Mucosa of rectum (tissue), 2 donors: ENCODE measurements at regions not wholly inside any gene's neighbourhood (a gene's known extent, or its start where the extent isn't known, plus 50 kb on each side); places are given as distances from the start of the nearest gene placed in this dataset.
"Not testable (repeated sequence)": the region's sequence is repeated elsewhere in the genome, so short reads cannot be mapped to it uniquely, and the experiment has no call there.

Experiments
- H3K27ac ChIP-seq, 2 donors: one replicate each; pipeline ENCODE4 v1.7.0; 2013; ENCODE audit warnings: inconsistent platforms in 2 of 2, low read depth in 2 of 2, low read length in 2 of 2
- H3K27me3 ChIP-seq, 2 donors: one replicate each; pipeline ENCODE4 v1.7.0; 2013; ENCODE audit warnings: low read length in 2 of 2; ENCODE audit not compliant: control insufficient read depth in 2 of 2, insufficient read depth in 2 of 2
- H3K36me3 ChIP-seq, 2 donors: one replicate each; pipeline ENCODE4 v1.7.0; 2013; ENCODE audit warnings: low read length in 2 of 2; ENCODE audit not compliant: control insufficient read depth in 2 of 2, insufficient read depth in 2 of 2
- H3K4me1 ChIP-seq, 2 donors: one replicate each; pipeline ENCODE4 v1.7.0; 2013; ENCODE audit warnings: low read length in 2 of 2, mild to moderate bottlenecking in 1 of 2; ENCODE audit not compliant: control insufficient read depth in 2 of 2, insufficient read depth in 2 of 2
- H3K4me3 ChIP-seq, 2 donors: one replicate each; pipeline ENCODE4 v1.7.0; 2013; ENCODE audit warnings: low read length in 2 of 2
- H3K9ac ChIP-seq, 2 donors: one replicate each; pipeline ENCODE4 v1.7.0; 2013; ENCODE audit warnings: low read length in 2 of 2, low read depth in 1 of 2, mild to moderate bottlenecking in 1 of 2
- H3K9me3 ChIP-seq, 2 donors: one replicate each; pipeline ENCODE4 v1.7.0; 2013; ENCODE audit warnings: low read length in 2 of 2; ENCODE audit not compliant: control insufficient read depth in 2 of 2
- donor health status: healthy.
- donor health status: Normal muscosa, but diverticular disease.

DNA sequence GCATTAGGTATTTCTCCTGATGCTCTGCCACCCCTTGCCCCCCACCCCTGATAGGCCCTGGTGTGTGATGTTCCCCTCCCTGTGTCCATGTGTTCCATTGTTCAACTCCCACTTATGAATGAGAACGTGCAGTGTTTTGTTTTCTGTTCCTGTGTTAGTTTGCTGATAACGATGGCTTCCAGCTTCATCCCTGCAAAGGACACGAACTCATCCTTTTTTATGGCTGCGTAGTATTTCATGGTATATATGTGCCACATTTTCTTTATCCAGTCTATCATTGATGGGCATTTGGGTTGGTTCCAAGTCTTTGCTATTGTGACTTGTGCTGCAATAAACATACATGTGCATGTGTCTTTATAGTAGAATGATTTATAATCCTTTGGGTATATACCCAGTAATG is 109.7 kb upstream of the PITX1 start:
- not testable (repeated sequence) for H3K9me3 ChIP-seq, H3K27me3 ChIP-seq, H3K27ac ChIP-seq, H3K36me3 ChIP-seq, H3K9ac ChIP-seq, H3K4me3 ChIP-seq
- H3K4me1 ChIP-seq: peaks cover 13 to 14% of the 10 kb centered on the region in 2 donors

DNA sequence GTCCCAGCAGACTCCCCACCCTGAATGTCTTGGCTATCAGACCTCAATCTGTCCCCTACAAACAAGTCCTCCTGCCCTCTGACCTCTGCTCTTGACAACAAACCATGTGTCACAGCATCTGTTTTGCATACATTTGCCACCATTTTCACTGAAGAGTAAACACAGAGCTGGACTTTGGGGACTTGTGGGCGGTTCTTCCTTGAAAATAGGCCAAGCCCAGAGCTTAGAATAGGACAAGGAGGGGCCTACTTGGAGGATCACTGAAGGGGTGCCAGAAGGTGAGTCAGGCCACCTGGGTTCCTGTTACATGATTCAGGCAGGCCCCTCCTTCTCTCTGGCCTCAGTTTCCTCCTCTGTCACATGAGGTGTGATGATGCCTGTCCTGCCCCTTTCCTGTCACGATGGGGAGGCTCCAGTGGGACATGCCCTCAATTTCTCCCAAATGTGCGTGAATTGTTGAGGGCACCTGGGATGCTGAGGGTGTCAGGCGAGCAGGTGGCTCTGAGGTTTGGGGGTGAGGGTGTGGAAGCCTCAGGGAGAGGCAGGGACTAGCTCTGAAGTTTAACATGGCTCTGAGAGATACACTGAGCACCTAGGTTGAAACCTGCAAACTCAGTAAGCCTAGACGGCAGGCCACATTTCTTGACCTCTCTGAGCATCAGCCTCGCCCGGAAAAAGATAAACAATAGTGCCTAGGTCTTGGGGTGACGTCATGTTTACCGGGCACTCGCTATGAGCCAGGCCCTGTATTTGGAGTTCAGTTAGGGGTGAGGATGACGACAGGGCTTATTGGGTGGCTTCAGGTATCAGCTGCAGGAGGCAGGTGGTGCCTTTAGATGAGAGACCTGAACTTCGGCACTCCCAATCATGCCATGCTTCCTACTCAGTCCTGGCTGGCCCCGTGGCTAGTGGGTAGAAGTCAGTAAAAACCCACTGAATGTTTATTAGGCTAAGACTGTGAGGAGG is 107.6 kb upstream of the PITX1 start:
- H3K4me3 ChIP-seq: no peak overlapping the region
- peak overlapping the region; percentile 32 to 67 for H3K27ac ChIP-seq
- H3K9ac ChIP-seq: no peak overlapping the region
- H3K9me3 ChIP-seq: no peaks in the 10 kb centered on the region
- H3K27me3 ChIP-seq: no peaks in the 10 kb centered on the region
- H3K4me1 ChIP-seq: peaks cover 13 to 18% of the 10 kb centered on the region in 2 donors
- H3K36me3 ChIP-seq: no peaks in the 10 kb centered on the region

DNA sequence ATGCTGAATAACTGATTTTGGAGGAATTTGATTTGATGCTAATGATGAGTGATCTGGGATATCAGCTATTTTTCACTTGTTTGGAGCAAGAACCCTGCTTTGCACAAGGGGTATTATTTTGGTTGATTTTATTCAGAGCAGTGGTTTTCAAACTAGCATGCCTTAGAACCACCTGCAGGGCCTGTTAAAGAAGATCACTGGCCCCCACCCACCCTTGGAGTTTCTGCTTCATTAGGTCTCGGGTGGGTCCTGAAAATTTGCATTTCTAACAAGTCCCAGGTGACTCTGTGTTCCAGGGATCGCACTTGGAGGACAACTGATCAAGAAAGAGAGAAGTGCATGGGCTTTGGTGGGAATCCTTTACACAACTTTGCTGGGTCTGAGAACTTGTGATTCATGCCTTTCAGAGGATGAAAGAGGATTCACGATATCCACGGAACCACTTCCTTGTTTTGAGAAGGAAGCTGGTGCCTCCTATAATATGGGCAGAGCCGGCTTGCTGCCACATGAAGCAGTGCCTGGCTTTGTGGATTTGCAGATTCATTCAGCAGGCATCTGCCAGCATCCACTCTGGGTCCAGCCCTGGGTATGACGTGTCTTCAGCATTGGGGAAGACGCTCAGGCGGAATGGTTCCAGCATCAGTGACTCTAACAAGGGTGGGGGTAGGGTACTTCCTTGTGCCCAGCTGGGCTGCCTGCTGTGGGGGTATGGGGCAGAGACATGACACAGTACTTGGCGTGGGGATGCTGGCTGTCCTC is 106.6 kb upstream of the PITX1 start:
- Histone ChIP-seq H3K9me3 (no peaks in the 10 kb centered on the region), H3K4me3 (no peak overlapping the region), H3K36me3 (no peaks in the 10 kb centered on the region), H3K9ac (no peak overlapping the region), H3K27me3 (no peaks in the 10 kb centered on the region), H3K4me1 (peaks cover 22 to 28% of the 10 kb centered on the region in 2 donors), H3K27ac (peak overlapping the region; percentile 67)

DNA sequence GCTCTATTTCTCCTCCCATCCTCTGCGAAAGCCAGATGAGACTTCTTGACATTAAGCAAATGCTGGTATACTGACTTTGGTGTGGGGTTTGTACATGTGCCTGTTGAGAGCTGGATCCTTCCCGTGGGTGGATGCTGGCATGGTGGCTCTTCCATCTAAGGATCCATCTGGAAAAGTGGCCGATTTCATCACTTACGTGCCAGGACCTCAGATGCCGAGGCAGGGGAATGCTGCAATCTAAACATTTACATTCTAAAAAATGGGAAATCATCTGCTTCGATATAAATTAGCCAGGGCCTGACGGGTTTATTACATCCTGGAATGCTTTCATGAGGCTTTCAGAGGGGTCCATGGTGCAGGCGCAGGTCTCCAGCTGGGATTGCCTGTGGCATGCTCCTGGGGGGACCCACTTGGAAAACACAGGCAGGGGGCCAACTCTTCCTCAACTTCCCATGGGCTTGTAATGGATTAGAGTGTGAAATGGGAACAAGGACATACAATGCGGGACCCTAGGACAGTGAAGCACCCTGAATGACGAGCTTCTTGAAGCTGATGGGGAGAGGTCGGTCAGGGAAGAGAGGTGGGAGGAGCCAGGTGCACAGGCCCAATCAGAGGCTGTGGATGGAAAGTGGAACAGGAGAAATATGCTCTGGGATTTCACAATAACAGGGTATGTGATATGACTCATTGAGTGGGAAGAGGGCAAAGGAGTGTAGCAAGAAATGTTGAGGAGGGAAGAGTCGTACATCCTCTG is 105.5 kb upstream of the PITX1 start:
- peak overlapping the region; percentile 67 to 75 for H3K27ac ChIP-seq
- peaks cover 33 to 39% of the 10 kb centered on the region in 2 donors for H3K4me1 ChIP-seq
- H3K4me3 ChIP-seq: no peak overlapping the region
- H3K9ac ChIP-seq: no peak overlapping the region
- H3K27me3 ChIP-seq: no peaks in the 10 kb centered on the region
- no peaks in the 10 kb centered on the region for H3K9me3 ChIP-seq
- H3K36me3 ChIP-seq: no peaks in the 10 kb centered on the region

DNA sequence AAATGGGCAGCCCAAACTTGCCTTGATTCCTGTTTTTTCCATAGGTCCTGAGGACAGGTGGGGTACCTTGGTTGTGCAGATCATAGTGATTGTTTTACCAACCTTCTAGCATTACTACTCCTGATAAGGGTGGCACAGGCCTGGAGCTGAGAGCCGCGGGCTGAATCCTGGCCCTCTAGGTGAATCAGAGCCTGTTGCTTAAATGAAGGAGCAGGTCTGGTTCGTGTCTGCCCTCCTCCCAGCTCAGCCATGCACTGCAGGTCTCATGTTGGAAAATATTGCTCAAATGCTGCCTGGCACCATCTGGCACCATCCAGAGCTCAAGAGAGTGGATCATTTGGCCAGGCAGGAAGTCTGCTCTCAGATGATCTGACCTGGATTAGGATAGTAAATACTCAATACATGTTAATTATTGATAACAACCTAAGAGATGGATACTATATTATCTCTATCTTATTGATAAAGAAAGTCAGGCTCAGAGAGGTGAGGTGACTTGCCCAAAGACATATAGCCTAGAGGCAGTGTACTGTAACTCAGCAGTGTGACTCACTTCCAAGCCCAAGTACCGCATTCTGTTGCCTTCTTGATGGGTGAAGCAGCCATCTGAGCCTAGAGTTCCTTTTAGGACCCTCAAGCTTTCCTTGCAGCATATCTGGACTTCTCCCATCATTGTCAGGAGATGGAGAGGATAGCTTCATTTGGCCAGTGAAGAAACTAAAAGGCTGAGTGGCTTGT is 104.3 kb upstream of the PITX1 start:
- H3K27me3 ChIP-seq: no peaks in the 10 kb centered on the region
- H3K27ac ChIP-seq: peak overlapping the region; percentile 67 to 75
- H3K36me3 ChIP-seq: no peaks in the 10 kb centered on the region
- peaks cover 46 to 49% of the 10 kb centered on the region in 2 donors for H3K4me1 ChIP-seq
- no peak overlapping the region for H3K9ac ChIP-seq
- no peaks in the 10 kb centered on the region for H3K9me3 ChIP-seq
- no peak overlapping the region for H3K4me3 ChIP-seq

DNA sequence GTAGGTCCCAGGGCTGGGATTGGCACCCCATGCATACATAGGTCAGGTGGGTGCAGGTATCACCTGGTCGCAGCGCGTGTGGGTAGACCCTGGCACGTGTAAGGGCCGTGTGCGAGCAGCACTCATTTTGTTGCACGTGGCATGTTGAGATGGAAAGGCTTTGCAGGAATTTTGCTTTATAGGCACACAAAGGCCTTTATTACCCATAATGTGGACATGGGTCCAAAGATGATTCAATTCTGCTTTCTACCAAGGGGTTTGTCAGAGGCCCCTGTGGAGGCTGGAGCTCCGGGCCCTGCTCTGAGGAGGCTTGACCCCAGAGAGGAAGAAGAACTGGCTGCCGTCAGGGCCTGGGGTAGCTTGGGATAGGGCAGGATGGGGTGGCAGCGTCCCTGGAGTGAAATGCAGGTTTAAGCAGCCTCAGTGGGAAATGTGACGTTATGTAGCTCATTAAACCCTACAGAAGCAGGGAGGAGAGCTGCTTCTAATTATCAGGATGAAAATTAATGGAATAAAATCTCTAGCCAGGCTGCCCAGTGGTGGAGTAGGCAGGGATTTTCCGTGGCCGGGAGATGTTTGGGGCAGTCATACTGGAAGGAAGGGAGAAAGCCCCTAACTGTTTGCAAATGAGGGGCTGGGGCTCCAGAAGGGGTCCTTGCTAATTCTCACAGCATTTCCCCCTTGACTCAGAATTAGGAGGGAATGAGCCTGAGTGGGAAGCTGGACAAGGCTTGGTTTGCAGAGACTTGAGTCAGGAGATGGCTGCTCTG is 103.3 kb upstream of the PITX1 start:
- Histone ChIP-seq H3K4me1 (peaks cover 54 to 56% of the 10 kb centered on the region in 2 donors), H3K27me3 (no peaks in the 10 kb centered on the region), H3K9ac (peak overlapping the region in 1 of 2 donors; percentile 36), H3K36me3 (no peaks in the 10 kb centered on the region), H3K27ac (no peak overlapping the region), H3K9me3 (no peaks in the 10 kb centered on the region), H3K4me3 (no peak overlapping the region)

DNA sequence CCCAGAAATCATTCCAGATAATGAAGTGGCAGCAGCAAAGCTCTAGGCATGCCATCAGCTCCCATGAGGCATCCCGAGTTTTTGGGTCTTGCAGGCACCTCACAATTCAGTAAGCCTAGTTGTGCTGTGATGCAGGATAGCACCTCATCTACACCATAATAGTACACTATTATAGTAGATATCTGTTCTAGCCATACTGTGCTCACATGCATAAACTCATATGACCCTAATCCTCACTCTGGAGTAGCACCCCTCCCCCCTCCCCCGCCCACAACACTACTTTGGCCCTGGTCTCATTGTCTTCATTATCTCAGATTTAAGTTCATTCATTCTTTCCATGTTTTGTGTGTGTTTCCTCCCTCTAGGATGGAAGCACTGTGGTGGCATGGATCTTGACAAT is 102.5 kb upstream of the PITX1 start:
- Histone ChIP-seq H3K4me1 (peaks cover 55 to 58% of the 10 kb centered on the region in 2 donors), H3K9me3 (no peaks in the 10 kb centered on the region), H3K9ac (no peak overlapping the region), H3K27ac (no peak overlapping the region), H3K36me3 (no peaks in the 10 kb centered on the region), H3K4me3 (no peak overlapping the region), H3K27me3 (no peaks in the 10 kb centered on the region)

DNA sequence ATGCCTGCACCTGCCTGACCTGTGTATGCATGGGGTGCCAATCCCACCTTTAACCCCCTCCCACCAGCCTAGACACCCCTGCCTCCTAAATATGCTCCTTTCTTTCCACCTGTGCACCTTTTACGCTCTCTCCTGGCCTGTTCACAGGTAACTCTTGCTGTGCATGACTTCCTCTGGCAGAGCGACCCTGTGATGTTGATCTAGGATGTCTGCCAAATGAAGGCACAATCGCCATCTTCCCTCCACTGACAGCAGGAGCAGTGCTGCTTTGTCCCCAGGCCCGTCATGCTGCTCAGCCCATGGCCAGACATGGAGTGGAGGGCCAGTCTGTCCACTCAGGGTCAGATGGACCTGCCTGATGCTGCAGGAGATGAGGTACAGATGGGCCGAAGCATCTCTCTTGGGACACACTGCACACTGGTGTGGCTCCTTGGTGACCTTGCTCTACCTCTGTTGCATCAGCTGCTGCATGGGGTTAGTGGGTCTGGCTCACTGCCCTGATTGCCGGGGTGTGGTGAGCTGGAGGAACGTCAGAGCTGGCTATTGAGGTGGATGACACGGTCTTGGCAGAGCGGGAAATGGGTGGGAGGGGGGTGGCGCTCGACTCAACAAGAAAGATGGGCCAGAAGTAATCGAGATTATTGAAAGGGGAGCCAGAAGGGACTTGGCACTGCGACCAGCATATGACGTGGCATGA is 101.7 kb upstream of the PITX1 start:
- H3K27ac ChIP-seq: peak overlapping the region; percentile 86 to 88
- H3K9ac ChIP-seq: no peak overlapping the region
- no peaks in the 10 kb centered on the region for H3K36me3 ChIP-seq
- no peaks in the 10 kb centered on the region for H3K9me3 ChIP-seq
- H3K27me3 ChIP-seq: no peaks in the 10 kb centered on the region
- peaks cover 46 to 49% of the 10 kb centered on the region in 2 donors for H3K4me1 ChIP-seq
- H3K4me3 ChIP-seq: no peak overlapping the region
